Stimulated activated naive CD4-positive, alpha-beta T cell treated with Interleukin-2 at 50 U/mL for 16 hours (primary cell): ENCODE measurements at regions not wholly inside any gene's neighbourhood (a gene's known extent, or its start where the extent isn't known, plus 50 kb on each side); places are given as distances from the start of the nearest gene placed in this dataset.

Experiments used
- DNase-seq: peaks from one replicate; lab custom pipeline; 2025; lab: John Stamatoyannopoulos, UW

DNA sequence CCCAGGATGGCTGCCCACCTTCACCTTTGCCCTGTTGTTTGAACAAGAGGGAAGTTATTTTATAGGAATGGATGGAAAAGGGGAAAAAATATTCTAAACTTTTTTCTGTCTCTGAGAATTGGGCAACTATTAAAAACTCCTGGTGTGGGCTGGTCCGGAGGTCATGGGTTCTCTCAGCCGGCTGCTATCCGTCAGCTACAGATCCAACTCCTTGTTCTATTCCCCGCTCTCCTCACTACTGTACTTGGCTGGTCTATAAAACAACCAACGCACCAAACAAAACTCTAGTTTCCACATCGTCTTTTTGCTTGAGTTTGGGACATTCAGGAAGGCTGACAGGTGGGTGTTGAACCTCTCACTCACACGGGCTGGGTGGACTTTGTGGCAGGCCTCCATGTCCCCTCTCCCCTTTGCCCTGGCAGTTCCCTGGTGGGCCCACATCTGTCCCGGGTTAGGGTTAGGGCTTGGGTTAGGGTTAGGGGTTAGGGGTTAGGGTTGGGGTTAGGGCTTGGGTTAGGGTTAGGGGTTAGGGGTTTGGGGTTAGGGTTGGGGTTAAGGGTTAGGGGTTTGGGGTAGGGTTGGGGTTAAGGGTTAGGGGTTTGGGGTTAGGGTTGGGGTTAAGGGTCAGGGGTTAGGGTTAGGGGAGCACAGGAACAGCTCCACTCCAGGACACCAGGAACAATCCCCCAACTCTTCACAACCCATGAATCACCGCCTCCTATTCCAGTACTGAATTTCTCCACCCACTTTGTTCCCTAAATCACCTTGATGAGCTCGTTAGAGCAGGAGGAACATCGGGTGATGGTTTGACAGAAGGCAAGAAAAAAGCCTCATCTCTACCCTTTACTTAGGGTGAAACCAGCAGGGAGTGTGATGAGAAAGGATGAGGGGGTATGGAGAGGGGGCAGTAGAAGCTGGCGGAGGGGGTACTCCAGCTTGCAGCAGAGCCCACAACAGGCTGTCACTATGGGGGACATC, 302.1 kb upstream of the IRX4 start:
- DNase-seq: no peak

DNA sequence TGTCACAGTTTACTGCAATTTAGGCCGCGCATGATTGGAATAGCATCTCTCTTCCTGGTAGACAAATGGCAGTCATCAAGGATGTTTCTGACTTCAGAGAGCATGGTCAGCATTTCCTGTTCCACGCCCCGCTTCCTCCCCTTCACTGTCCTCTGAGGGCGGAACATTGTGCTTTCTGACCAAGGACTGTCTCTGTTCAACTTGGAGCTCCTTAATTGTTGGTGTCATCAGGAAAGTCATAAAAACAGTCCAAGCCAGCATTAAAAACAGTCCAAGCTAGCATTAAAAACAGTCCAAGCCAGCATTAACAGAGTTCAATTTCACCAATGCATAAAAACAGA, 301.3 kb upstream of the IRX4 start:
- no peak for DNase-seq

DNA sequence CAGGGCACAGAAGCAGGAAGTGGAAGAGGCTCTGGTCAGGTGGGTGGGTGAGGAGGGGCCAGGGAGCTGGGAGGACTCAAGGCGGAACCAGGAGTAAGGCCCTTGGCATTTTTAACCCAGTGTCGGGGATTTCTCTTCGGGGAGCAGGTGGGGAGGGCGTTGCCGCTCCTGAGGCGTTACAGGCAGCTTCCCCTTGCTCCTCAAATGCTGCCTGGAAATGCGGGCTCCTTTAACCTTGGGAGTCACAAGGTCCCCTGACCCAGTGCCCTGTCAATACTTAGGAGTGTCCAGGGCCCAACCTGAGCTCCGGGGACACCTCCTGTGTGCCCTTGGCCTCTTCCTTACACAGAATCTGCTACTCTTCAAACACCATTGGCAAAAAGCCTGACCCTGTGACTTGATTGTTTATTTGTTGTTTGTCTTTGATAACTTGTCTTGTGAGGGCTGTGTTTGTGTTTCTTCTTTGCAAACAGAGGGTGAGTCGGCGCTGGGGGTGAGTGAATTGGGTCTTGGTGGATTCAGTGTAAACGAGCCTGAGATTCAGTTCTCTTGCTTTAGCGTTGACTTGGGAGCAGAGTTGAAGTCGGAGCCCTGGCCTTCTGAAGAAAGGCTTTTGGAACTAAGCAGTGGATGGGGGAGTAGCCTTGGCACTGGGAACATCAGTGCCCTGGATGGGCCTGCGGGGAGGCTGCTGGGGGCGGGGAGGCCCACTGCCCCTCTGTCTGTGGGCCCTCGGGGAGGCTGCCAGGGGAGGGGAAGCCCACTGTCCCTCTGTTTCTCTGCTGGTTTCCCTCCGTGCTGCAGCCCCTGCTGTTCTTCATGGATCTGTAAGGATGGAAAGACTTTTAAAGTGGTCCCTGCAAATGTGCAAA, 300.7 kb upstream of the IRX4 start:
- DNase-seq: no peak

DNA sequence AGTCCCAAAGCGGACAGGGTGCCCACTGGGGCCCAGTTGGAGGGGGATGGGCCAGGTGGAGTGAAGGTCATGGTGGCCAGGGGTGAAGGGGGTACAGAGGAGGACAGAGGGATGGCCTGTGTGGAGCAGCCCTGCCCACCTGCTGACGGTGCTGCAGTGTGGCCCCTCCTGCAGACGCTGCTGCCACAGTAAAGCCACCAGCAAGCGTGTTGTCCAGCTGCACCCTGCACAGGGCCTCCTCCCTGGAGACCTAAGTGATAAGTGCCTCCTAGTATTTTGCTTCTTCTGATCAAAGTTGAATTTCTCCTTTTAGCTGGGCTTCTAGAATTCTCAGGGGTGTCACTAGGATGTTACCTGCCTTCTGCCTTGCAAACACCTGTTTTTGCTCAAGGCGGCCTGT, 299.3 kb upstream of the IRX4 start:
- DNase-seq: no peak

DNA sequence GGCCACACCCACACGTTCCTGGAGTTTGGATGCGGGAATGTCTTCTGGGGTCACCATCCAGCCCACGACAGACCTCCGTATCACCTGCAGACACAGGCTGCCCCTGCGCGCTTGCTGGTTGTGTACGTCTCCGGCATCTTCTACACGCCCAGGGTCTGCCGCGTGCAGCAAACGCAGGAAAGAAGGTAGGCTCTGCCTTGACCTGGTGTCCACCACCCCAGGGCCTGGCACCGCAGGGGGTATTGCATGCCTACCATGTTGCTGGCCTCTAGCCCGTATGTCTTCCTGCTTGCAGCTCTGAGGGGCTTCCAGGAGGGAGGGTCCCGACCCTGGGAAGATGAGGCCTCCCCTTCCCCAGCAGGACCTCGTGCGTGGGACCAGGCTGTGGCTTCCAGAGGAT, 298.8 kb upstream of the IRX4 start:
- DNase-seq: no peak

DNA sequence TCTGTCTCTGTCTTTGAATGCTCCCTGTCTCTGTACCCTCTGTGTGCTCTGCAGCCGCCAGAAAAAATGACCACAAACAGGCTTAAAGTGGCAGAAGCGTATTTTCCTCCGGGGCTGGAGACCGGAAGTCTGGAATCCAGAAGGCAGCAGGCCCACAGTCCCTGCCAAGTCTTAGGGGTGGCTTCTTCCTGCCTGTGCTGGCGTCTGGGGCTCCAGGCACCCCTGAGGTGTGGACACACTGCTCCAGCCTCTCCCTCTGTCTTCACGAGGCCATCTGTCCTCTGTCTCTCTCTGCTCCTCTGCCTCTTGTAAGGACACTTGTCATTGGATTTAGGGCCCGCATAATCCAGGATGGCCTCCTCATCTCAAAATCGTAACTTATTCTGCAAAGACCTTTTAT, 298.4 kb upstream of the IRX4 start:
- DNase-seq: no peak

DNA sequence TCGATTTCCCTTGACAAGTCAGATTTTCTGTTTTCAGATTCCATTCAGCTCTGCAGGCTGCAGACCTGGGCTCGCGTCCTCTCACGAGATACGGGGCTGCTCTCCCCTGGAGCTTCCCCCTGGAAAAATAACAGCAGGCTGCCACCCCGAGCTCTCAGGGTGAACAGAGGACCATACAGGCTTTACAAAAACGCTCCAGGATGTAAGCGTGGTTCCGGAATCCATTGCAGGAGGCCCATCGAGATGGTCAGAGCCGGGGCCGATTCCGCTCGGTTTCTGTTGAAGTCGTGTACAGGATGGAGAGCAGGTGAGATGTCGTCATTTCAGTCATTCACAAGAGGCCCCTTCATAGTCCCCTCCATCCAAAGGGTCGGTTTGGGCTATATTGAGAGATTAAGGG, 297.7 kb upstream of the IRX4 start:
- no peak for DNase-seq

DNA sequence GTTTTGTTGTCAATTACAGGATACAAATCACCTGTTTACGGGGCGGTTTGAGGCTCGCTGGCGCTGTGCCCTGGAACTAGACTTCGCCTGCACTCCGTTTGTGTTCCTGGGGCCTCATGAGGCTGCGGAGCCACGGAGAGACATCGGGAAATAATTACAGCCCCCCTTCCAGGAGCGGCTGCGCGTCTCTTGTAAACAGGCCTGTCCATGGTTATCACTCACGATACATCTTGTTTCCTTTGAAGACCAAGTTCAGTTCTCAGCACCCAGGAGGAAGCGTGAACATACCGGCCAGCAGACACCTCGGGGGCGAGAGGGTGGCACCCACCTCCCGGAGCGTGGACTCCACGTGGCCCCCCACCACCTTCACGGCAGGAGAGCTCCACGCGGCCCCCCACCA, 297.1 kb upstream of the IRX4 start:
- DNase-seq: no peak

DNA sequence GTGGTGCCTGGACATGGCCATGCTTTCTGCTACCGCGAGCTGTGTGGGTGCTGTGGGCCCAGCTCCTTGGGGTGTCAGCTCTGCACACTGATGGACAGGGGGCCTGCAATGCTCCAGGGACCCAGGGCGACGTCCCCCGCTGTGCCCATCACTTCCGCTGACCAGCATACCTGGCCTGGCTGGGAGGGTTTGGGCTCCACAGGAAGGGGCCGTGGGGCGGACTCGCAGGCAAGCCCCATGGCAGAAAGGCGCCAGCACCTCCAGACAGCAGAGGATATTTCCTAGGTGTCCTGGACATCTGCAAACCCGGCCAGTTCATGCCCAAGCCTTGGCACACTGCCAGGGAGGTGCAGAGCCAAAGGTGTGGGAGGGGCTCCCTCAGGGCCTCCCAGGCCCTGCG, 295.8 kb upstream of the IRX4 start:
- no peak for DNase-seq

DNA sequence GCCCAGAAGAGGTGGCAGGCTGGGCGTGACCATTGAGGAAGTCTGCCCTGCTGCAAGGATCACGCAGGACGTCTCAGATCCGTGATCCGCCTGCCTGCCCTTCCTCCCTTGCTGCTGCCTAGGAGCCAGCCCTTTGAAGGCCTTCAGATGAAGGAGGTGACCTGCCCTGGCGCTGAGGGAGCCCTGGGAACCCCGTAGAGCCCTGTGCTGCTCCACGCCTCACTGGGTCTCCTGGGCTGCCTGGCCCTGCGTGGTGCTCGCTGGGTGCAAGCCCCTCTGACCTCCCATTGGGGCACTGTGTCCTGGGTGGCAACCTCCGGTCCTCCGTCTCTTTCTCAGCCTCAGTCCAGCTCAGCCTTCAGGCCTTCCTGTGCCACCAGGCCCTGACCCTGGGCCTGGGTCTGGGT, 295.3 kb upstream of the IRX4 start:
- DNase-seq: no peak

DNA sequence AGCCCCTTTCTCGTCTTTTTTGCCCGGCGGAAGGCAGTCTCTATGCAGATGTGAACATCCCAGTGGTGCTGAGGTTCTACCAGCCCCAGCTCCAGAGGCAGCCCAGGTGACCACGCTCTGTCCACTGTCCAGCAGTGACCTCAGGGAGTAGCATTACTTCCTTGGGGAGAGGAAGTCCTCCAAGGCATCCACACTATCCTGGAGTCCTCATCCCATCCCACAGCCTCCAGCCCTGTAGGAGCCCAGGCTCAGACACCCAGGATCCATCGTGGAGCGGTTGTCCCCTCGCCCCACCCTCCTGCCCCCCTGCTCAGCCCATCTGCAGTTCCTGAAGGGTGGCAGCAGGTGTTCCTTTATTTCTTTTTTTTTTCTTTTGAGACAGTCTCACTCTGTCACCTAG, 294.5 kb upstream of the IRX4 start:
- DNase-seq: no peak

DNA sequence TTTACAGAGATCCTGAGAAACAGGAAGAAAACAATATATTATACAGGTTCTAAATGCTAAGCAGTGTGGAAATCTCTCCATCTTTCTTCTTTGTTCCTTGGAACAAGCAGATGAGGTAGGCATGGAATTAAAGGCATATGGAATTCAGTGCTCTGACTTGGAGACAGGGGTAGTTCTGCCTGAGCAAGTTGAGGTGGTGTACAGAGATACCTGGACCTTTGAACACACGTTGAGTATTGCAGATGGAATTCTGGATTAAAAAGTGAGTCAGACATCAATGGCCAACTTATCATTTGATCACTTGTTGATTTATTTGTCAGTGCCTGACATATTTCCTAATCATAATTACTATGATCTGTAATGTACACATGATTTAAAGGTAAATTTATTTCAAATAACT, 293.9 kb upstream of the IRX4 start:
- DNase-seq: no peak

DNA sequence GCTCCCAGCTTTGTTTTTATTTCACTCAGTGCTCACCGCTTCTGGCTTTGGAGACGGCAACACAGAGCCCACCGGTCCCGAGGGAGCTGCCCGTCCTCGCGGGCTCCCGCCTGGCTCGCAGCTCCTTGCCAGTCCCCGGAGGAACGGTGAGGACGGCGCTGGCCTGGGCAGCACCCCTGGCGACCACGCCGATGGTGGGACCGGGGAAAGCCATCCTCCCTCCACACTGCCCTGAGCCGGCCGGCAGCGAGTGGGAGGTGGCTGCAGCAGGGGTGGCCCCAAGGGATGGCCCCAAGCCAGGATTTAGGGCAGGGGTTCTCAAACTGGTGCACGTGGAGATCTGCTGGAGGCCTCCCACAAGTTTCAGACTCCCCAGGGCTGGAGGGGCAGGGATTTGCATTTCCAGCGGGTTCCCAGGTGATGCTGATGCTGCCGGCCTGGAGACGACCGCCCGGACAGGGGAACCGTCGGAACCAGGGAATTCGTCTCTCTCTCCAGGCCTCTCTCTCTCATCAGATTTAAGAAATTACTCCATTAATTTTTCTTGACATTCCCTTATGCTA, 293.2 kb upstream of the IRX4 start:
- no peak for DNase-seq

DNA sequence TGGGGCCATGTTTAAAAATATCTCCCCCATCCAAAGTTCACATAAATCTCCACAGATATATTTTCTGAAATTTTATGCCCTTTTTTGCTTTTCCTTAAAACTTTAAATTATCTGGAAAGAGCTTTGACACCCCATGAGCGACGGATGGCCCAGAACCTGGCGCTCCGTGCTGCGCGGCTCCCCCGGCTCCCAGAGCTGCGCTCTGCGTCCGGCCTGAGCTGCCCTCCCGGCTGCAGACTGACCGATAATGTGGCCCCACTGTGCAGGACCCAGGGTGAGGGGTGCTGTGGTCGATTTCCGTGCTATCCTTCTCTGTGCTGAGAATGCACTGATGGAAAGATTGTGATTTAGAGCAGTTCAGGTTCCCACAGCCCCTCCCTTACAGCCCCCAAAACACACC, 292.3 kb upstream of the IRX4 start:
- DNase-seq: no peak

DNA sequence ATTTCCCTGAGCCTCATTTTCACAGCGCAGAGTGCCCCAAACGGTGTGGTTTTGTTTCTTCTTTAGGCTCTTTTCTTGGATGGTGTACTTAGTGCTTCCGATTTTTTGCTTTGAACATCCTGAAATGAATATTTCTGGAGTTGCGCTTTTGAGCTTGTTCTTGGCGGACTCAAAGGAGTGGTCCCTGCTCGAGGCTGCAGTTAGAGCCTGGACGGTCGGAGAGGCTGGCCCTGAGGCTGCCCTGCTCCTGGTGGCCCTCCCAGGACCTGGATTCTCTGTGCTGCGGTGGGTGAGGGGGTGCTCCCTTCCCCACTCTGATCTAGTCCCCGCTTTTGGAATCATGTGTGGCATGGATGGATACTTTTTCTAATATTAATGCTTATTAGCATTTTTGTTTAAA, 291.8 kb upstream of the IRX4 start:
- DNase-seq: no peak

DNA sequence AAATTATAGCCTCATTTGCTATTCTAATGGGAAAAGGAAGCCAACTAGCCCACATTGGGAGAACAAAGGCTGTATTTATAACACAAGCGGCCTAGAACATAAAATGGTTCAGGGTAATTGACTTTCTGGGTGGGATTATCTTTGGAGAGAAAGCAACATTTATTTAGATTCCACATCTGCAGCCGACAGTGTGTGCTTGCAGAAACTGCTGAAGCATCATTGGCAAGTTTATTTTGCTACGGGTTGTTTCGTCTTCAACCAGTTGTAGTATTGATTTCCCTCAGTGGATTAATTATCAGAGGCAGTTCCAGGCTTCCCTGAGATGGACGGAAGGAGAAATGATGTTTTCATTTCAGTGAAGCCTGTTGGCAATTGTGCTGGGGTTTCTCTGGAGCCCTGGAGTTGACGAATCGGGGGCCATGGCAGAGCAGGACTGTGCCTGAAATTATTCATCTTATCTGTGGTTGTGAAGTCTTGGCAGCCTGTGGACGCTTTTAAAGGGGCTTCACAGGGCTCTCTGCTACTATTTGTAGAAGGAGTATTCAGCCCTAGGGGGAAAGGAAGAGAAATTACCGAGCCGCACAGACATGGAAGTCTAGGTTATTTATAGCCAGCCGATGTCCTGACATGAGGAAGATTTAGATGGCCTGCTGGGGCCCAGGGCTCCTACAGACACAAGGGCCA, 290.6 kb upstream of the IRX4 start:
- DNase-seq: no peak

DNA sequence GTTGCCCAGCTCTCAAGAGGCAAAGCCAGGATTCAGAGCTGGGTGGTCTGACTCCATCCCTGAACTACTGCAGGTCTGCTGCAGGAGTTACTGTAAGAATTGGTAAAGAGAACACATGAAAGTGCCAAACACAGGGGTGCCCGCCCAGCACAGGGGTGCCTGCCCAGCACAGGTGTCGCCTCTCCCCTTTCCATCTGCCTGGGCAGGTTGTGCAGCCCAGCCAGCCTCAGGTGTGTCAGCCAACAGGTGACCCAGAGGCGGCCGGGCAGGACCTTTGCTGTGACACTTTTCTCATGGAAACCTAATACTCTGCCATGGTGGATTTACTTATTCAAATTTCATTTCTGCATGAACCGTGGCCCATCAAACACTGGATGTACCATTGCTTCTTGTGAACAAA, 289.7 kb upstream of the IRX4 start:
- no peak for DNase-seq

DNA sequence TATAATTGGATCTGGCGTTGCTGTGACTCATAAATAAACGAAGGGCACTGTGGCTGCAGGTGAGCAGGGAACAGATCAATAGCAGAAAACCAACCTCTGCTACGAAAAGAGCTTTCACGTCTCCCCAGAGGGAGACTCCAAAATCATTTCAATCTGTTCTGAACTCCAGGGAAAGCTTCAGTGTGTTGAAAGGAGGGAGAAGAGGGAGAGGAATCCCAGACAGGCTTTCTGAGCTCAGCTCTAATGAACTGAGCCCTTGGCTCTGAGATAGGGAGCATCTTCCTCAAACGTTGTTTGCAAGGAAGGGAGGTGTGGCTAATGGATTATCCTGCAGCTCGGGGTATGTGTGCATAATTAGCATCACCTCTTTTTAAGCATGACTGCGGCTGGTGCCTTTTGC, 288.0 kb upstream of the IRX4 start:
- no peak for DNase-seq

DNA sequence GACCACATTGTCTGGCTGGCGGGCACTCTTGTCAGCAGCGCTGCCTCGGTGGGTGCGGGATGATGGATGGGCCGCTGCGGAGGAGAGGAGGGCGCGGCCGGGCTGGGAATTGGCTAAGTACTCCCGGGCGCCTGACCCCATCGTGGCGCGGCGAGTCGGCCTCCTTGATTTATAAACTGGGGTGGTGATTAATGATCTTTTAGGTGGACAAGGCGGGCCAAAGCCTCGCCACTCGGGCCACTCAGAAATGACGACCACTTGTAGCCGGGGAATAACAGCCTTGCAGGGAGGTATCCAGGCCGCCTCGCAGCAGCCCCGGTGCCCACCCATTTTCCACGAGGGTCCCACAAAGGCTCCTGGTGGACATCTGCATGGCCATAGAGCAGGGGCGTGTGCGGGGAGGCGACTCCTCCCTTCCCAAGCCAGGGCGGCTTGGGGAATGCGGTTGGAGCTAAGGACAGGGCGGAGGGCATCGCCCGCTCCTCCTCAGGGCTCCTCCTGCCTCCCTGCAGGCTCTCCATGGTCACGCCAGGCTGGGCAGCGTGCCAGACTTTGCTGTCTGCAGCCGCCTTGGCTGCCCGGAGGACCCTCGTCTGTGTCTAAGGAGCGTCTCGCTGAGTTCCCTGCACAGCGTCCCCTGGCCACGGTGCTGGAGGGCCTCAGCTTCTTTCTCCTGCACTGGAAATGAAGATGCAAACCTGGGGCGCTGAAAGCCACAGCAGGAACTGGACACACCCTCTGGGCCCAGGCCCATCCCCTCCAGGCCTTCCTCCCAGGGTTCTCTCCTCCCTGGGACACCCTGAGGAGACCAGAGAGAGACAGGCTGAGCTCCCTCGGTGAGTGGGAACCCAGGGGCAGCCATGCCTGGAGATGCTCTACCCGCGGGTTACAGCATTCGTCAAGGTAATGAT, 287.4 kb upstream of the IRX4 start:
- DNase-seq: no peak

DNA sequence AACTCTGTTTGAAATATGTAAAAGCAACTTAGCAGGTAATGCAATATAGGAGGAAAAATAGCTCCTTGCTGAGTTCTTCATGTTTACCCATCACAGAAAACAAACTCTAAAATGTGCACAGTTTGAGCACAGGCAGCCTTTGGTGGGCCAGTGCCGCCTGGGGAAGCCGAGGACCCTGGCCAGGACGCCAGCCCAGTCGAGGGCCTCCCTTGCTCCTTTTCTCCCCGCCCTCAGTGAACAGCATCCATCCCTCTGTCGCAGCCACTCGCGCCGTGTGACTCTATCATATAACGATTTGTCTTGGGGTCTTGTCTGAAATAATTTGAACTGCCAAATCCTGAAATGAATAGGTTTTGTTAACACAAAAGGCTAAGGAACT, 286.7 kb upstream of the IRX4 start:
- no peak for DNase-seq
